ENCODE measurements at regions not wholly inside any gene's neighbourhood (a gene's known extent, or its start where the extent isn't known, plus 50 kb on each side); places are given as distances from the start of the nearest gene placed in this dataset.

DNA sequence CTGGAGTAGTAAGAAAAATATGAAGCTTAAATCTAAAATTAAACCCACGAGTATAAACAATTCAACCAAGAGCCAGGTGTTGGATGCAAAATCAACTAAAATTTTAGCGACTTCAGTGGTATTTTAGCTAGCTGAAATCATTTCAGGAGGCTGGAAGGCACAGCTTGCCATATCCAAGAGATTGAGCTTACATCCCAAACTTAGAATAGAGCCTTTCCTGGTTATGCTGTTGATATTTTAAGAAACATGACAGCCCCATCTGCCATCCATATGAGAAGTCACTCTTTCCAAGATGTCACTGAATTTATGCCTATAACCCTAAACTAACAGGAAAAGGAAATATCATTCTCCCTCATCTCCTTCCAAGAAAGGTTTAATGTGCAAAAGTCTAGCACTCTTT, 334.0 kb downstream of the KCNA4 start:
- TF ChIP-seq TAF1 (IDR thresholded peaks at IDR 0.05; ENCODE audit: low read depth) (no peak), CEBPB (IDR thresholded peaks at IDR 0.05) (no peak), TCF12 (IDR thresholded peaks at IDR 0.05; ENCODE audit: low read depth) (no peak), RAD21 (IDR thresholded peaks at IDR 0.05; ENCODE audit: low read depth) (no peak), FOXM1 (IDR thresholded peaks at IDR 0.05; ENCODE audit: borderline replicate concordance, low read depth) (no peak), CREB1 (IDR thresholded peaks at IDR 0.05; ENCODE audit: low read depth) (no peak), TEAD4 (IDR thresholded peaks at IDR 0.05) (no peak), EP300 (IDR thresholded peaks at IDR 0.05; ENCODE audit: borderline replicate concordance) (no peak), YY1 (IDR thresholded peaks at IDR 0.05; ENCODE audit: low read depth) (no peak), EGR1 (IDR thresholded peaks at IDR 0.05) (no peak)
- TF ChIP-seq, protein P1, sequence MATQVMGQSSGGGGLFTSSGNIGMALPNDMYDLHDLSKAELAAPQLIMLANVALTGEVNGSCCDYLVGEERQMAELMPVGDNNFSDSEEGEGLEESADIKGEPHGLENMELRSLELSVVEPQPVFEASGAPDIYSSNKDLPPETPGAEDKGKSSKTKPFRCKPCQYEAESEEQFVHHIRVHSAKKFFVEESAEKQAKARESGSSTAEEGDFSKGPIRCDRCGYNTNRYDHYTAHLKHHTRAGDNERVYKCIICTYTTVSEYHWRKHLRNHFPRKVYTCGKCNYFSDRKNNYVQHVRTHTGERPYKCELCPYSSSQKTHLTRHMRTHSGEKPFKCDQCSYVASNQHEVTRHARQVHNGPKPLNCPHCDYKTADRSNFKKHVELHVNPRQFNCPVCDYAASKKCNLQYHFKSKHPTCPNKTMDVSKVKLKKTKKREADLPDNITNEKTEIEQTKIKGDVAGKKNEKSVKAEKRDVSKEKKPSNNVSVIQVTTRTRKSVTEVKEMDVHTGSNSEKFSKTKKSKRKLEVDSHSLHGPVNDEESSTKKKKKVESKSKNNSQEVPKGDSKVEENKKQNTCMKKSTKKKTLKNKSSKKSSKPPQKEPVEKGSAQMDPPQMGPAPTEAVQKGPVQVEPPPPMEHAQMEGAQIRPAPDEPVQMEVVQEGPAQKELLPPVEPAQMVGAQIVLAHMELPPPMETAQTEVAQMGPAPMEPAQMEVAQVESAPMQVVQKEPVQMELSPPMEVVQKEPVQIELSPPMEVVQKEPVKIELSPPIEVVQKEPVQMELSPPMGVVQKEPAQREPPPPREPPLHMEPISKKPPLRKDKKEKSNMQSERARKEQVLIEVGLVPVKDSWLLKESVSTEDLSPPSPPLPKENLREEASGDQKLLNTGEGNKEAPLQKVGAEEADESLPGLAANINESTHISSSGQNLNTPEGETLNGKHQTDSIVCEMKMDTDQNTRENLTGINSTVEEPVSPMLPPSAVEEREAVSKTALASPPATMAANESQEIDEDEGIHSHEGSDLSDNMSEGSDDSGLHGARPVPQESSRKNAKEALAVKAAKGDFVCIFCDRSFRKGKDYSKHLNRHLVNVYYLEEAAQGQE (IDR thresholded peaks at IDR 0.05; ENCODE audit: low read depth), result no peak
- TF ChIP-seq, protein P2, sequence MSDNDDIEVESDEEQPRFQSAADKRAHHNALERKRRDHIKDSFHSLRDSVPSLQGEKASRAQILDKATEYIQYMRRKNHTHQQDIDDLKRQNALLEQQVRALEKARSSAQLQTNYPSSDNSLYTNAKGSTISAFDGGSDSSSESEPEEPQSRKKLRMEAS (IDR thresholded peaks at IDR 0.05), result no peak

DNA sequence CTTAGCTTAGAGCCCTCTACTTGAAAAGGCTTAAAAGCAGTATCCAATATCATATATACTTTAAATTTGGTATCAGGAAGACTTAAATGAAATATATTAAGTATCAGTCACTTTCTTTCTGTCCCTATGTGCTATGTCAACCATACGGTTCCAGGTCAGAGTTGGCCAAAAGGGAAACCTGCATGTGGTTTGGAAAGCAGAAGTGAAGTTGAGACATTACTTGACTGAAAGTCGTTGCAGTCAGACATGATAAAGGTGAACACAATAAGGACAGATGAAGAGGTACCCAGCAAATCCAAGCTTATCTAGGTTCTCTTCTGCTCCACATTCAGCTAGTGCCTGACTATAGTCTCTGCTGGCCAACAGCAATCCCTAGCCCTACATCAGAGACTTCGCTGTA, 336.8 kb downstream of the KCNA4 start:
- TF ChIP-seq EGR1 (IDR thresholded peaks at IDR 0.05) (no peak), TAF1 (IDR thresholded peaks at IDR 0.05; ENCODE audit: low read depth) (no peak), EP300 (IDR thresholded peaks at IDR 0.05; ENCODE audit: borderline replicate concordance) (no peak), ZBTB7A (IDR thresholded peaks at IDR 0.05; ENCODE audit: low read depth) (no peak), CREB1 (IDR thresholded peaks at IDR 0.05; ENCODE audit: low read depth) (no peak), YY1 (IDR thresholded peaks at IDR 0.05; ENCODE audit: low read depth) (no peak), TEAD4 (IDR thresholded peaks at IDR 0.05) (no peak)
- TF ChIP-seq, protein P1 (IDR thresholded peaks at IDR 0.05; ENCODE audit: low read depth), result no peak

DNA sequence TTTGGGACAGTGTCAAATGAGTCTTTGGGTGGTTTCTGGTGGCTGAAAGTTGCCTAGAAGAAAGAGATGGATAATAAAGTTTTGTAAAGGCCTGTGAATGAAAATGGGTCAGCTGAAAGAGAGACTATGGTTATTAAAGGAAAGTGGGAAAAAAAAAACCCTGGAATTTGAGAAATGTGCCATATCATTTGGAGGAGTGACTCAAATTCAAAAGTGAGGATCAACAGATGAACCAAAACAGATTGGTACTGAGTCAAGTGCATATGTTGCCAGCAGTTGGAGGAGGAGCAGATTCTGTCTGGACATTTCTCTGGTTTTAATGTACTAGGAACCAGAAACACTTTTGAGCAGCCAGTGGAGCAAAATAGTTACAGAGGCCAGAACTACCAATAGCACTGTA, 339.8 kb downstream of the KCNA4 start:
- TF ChIP-seq FOXM1 (IDR thresholded peaks at IDR 0.05; ENCODE audit: borderline replicate concordance, low read depth) (no peak), EGR1 (IDR thresholded peaks at IDR 0.05) (no peak), TCF12 (IDR thresholded peaks at IDR 0.05; ENCODE audit: low read depth) (no peak), NFIC (IDR thresholded peaks at IDR 0.05) (no peak)

DNA sequence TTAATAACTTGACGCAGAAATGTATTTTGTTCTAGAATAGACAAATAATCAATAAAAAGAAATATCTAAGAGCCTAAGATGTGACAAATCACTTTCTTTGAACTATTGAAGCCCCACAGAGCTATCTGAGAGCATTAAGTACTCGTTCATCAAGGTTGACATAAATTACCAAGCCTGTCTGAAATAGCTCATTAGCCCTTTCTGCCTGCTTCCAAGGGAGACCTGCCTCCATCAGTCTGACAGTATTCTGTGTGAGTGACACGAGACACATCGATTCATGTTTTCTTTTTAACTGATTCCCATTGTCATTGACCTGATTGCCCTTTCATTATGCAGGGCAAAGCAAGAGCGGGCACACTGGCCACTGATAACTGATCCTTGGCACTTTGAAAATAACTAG, 347.5 kb downstream of the KCNA4 start:
- TF ChIP-seq NFIC (IDR thresholded peaks at IDR 0.05) (no peak), YY1 (IDR thresholded peaks at IDR 0.05; ENCODE audit: low read depth) (no peak), TAF1 (IDR thresholded peaks at IDR 0.05; ENCODE audit: low read depth) (no peak), CEBPB (IDR thresholded peaks at IDR 0.05) (no peak), TEAD4 (IDR thresholded peaks at IDR 0.05) (no peak), FOXM1 (IDR thresholded peaks at IDR 0.05; ENCODE audit: borderline replicate concordance, low read depth) (no peak), TCF12 (IDR thresholded peaks at IDR 0.05; ENCODE audit: low read depth) (no peak), CREB1 (IDR thresholded peaks at IDR 0.05; ENCODE audit: low read depth) (no peak), ZBTB7A (IDR thresholded peaks at IDR 0.05; ENCODE audit: low read depth) (no peak), EGR1 (IDR thresholded peaks at IDR 0.05) (no peak), EP300 (IDR thresholded peaks at IDR 0.05; ENCODE audit: borderline replicate concordance) (no peak), RAD21 (IDR thresholded peaks at IDR 0.05; ENCODE audit: low read depth) (no peak)
- TF ChIP-seq, protein P1 (IDR thresholded peaks at IDR 0.05; ENCODE audit: low read depth), result no peak
- TF ChIP-seq, protein P2 (IDR thresholded peaks at IDR 0.05), result no peak
- TF ChIP-seq, protein P3, sequence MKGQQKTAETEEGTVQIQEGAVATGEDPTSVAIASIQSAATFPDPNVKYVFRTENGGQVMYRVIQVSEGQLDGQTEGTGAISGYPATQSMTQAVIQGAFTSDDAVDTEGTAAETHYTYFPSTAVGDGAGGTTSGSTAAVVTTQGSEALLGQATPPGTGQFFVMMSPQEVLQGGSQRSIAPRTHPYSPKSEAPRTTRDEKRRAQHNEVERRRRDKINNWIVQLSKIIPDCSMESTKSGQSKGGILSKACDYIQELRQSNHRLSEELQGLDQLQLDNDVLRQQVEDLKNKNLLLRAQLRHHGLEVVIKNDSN (IDR thresholded peaks at IDR 0.05), result no peak

DNA sequence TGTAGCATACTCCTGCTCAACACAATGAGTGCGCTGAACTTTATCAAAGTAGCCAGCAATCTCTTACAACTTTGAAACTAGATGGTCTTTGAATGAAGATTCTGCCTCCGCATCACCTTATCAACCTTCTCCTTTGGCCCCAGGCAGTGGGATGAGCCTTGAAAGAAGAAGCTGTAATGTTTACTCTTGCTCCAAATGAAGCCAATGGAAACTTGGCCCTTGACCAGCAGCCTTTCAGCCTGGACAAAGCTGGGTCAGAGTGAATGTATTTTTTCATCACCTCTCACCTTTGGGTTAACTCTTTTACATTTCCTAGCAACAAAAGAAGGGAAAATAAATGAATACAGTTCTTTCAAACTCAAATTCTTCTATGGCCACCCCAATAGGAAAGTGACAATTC, 359.1 kb downstream of the KCNA4 start:
- TF ChIP-seq NFIC (IDR thresholded peaks at IDR 0.05), result no peak
- no peak for TF ChIP-seq ZBTB7A (IDR thresholded peaks at IDR 0.05; ENCODE audit: low read depth)
- TF ChIP-seq, protein P2 (IDR thresholded peaks at IDR 0.05), result no peak
- no peak for TF ChIP-seq CREB1 (IDR thresholded peaks at IDR 0.05; ENCODE audit: low read depth)
- no peak for TF ChIP-seq TEAD4 (IDR thresholded peaks at IDR 0.05)
- TF ChIP-seq YY1 (IDR thresholded peaks at IDR 0.05; ENCODE audit: low read depth), result no peak
- TF ChIP-seq TCF12 (IDR thresholded peaks at IDR 0.05; ENCODE audit: low read depth), result no peak
- TF ChIP-seq, protein P1 (IDR thresholded peaks at IDR 0.05; ENCODE audit: low read depth), result no peak
- TF ChIP-seq, protein P3 (IDR thresholded peaks at IDR 0.05), result no peak
- no peak for TF ChIP-seq FOXM1 (IDR thresholded peaks at IDR 0.05; ENCODE audit: borderline replicate concordance, low read depth)
- TF ChIP-seq TAF1 (IDR thresholded peaks at IDR 0.05; ENCODE audit: low read depth), result no peak
- TF ChIP-seq EGR1 (IDR thresholded peaks at IDR 0.05), result no peak
- no peak for TF ChIP-seq RAD21 (IDR thresholded peaks at IDR 0.05; ENCODE audit: low read depth)
- TF ChIP-seq EP300 (IDR thresholded peaks at IDR 0.05; ENCODE audit: borderline replicate concordance), result no peak

All from Ishikawa (cell line).